IMR-90 (cell line): ENCODE measurements at regions not wholly inside any gene's neighbourhood (a gene's known extent, or its start where the extent isn't known, plus 50 kb on each side); places are given as distances from the start of the nearest gene placed in this dataset.

Experiments used
- ATAC-seq: fragments of 200-7000 bp; cut with Tn5 transposase; 2 replicates; pipeline ENCODE4 v1.9.1; 2020; ENCODE audit warnings: low read depth, mild to moderate bottlenecking, moderate library complexity
- BruUV-seq: library from RNA; stranded (reverse); fragments of 400-500 nt; replicated peaks from 2 replicates; lab custom pipeline; 2021; lab: Mats Ljungman, UMichigan
- CTCF ChIA-PET: fragments of 300-600 bp; formaldehyde crosslinking; extraction: SDS; loops from one replicate; lab custom pipeline; 2021; ENCODE audit warnings: antibody characterized with exemption; lab: Yijun Ruan, JAX
- POLR2A ChIA-PET: fragments of 300-600 bp; sonication (Branson Sonifier 250); formaldehyde crosslinking; loops from one replicate; lab custom pipeline; 2022; ENCODE audit warnings: antibody characterized with exemption; ENCODE audit not compliant: unreplicated experiment; lab: Charles Lee
- DNase-seq: peaks from one replicate; pipeline ENCODE4 v3.0.0; 2013
- H2AFZ ChIP-seq: replicated peaks from 2 replicates; pipeline ENCODE3; 2013; ENCODE audit warnings: low read length, mild to moderate bottlenecking; ENCODE audit not compliant: poor library complexity
- H2AK5ac ChIP-seq: 2 replicates; pipeline ENCODE4 v1.6.1; 2013; ENCODE audit warnings: low read depth, low read length, inconsistent platforms
- H2AK9ac ChIP-seq: replicated peaks from 2 replicates; pipeline ENCODE3; 2013; ENCODE audit warnings: mild to moderate bottlenecking, low read depth, low read length, moderate library complexity; ENCODE audit not compliant: poor library complexity
- H2BK120ac ChIP-seq: 2 replicates; pipeline ENCODE4 v1.6.1; 2013; ENCODE audit warnings: low read depth, low read length, inconsistent platforms
- H2BK15ac ChIP-seq: 3 replicates; pipeline ENCODE4 v1.6.1; 2013; ENCODE audit warnings: low read depth, low read length, inconsistent platforms
- H2BK20ac ChIP-seq: 2 replicates; pipeline ENCODE4 v1.6.1; 2013; ENCODE audit warnings: low read depth, mild to moderate bottlenecking, inconsistent platforms, low read length, moderate library complexity
- H2BK5ac ChIP-seq: 2 replicates; pipeline ENCODE4 v1.6.1; 2013; ENCODE audit warnings: mild to moderate bottlenecking, low read depth, low read length, inconsistent platforms; ENCODE audit not compliant: poor library complexity, severe bottlenecking
- H3K14ac ChIP-seq: replicated peaks from 2 replicates; pipeline ENCODE4 v1.6.1; 2013; ENCODE audit warnings: low read depth, low read length, inconsistent platforms
- H3K18ac ChIP-seq: 2 replicates; pipeline ENCODE4 v1.6.1; 2013; ENCODE audit warnings: low read depth, low read length, control low read depth
- H3K23ac ChIP-seq: 2 replicates; pipeline ENCODE4 v1.6.1; 2013; ENCODE audit warnings: low read depth, low read length, inconsistent platforms
- H3K27ac ChIP-seq: 2 replicates; pipeline ENCODE4 v1.5.1; 2013; ENCODE audit warnings: mild to moderate bottlenecking, control low read depth, low read length; ENCODE audit not compliant: insufficient read depth
- H3K27me3 ChIP-seq: 2 replicates; pipeline ENCODE4 v1.6.1; 2013; ENCODE audit warnings: low read length; ENCODE audit not compliant: control insufficient read depth, insufficient read depth
- H3K36me3 ChIP-seq: 2 replicates; pipeline ENCODE4 v1.6.1; 2013; ENCODE audit warnings: low read length, mixed read lengths; ENCODE audit not compliant: control insufficient read depth, insufficient read depth
- H3K4ac ChIP-seq: 2 replicates; pipeline ENCODE4 v1.6.1; 2013; ENCODE audit warnings: low read depth, low read length, inconsistent platforms
- H3K4me1 ChIP-seq: 2 replicates; pipeline ENCODE4 v1.6.1; 2013; ENCODE audit warnings: low read length, mixed read lengths; ENCODE audit not compliant: control insufficient read depth, insufficient read depth
- H3K4me2 ChIP-seq: 2 replicates; pipeline ENCODE4 v1.6.1; 2013; ENCODE audit warnings: low read depth, mild to moderate bottlenecking, control low read depth, low read length, moderate library complexity
- H3K4me3 ChIP-seq: 2 replicates; pipeline ENCODE4 v1.5.1; 2013; ENCODE audit warnings: low read depth, mild to moderate bottlenecking, control low read depth, low read length, moderate library complexity; ENCODE audit not compliant: insufficient read depth
- H3K56ac ChIP-seq: 2 replicates; pipeline ENCODE4 v1.6.1; 2013; ENCODE audit warnings: low read length, inconsistent platforms; ENCODE audit not compliant: insufficient read depth; ENCODE audit errors: extremely low read depth
- H3K79me1 ChIP-seq, 2 experiments: 2 replicates each; pipeline ENCODE4 v1.6.1; 2013; ENCODE audit warnings: low read length in 2 of 2, inconsistent platforms in 1 of 2, low read depth in 1 of 2
- H3K9ac ChIP-seq: 2 replicates; pipeline ENCODE4 v1.6.1; 2013; ENCODE audit warnings: low read depth, low read length, control low read depth
- H3K9me1 ChIP-seq: 2 replicates; pipeline ENCODE4 v1.6.1; 2013; ENCODE audit warnings: low read length, inconsistent platforms; ENCODE audit not compliant: insufficient read depth
- H3K9me3 ChIP-seq: 2 replicates; pipeline ENCODE4 v1.6.1; 2013; ENCODE audit warnings: low read length; ENCODE audit not compliant: control insufficient read depth, insufficient read depth
- H4K20me1 ChIP-seq: 2 replicates; pipeline ENCODE4 v1.6.1; 2013; ENCODE audit warnings: low read length, inconsistent platforms; ENCODE audit not compliant: insufficient read depth
- H4K5ac ChIP-seq: 2 replicates; pipeline ENCODE4 v1.6.1; 2013; ENCODE audit warnings: mild to moderate bottlenecking, low read depth, low read length, control low read depth
- H4K8ac ChIP-seq, 2 experiments: 2 replicates each; pipeline ENCODE4 v1.6.1; 2013; ENCODE audit warnings: low read depth in 2 of 2, low read length in 2 of 2, control low read depth in 1 of 2, inconsistent platforms in 1 of 2
- H4K91ac ChIP-seq: 2 replicates; pipeline ENCODE4 v1.6.1; 2013; ENCODE audit warnings: low read depth, low read length, inconsistent platforms; ENCODE audit not compliant: insufficient read depth
- BHLHE40 ChIP-seq: fragments of 150-350 bp; IDR thresholded peaks from 2 replicates; pipeline ENCODE4 v1.6.1; 2016; ENCODE audit warnings: mild to moderate bottlenecking, low read depth, low read length
- CEBPB ChIP-seq: IDR thresholded peaks from 2 replicates; pipeline ENCODE4 v1.6.1; 2012; ENCODE audit warnings: low read depth, low read length, improper control_type of control experiment
- CHD1 ChIP-seq: IDR thresholded peaks from 2 replicates; pipeline ENCODE4 v1.6.1; 2012; ENCODE audit warnings: low read depth, low read length, improper control_type of control experiment
- CTCF ChIP-seq: conservative IDR thresholded peaks from 2 replicates; pipeline ENCODE4 v1.5.1; 2012; ENCODE audit warnings: mild to moderate bottlenecking, low read depth, low read length, improper control_type of control experiment
- ELK1 ChIP-seq: fragments of 150-350 bp; IDR thresholded peaks from 2 replicates; pipeline ENCODE4 v1.6.1; 2016; ENCODE audit warnings: low read depth, mild to moderate bottlenecking, low read length, moderate library complexity, borderline replicate concordance
- FOS ChIP-seq: fragments of 150-350 bp; IDR thresholded peaks from 2 replicates; pipeline ENCODE4 v1.6.1; 2016; ENCODE audit warnings: low read depth, low read length
- MAFK ChIP-seq: IDR thresholded peaks from 2 replicates; pipeline ENCODE4 v1.6.1; 2012; ENCODE audit warnings: low read depth, low read length, improper control_type of control experiment
- MAZ ChIP-seq: IDR thresholded peaks from 2 replicates; pipeline ENCODE4 v1.6.1; 2012; ENCODE audit warnings: low read depth, mild to moderate bottlenecking, low read length, improper control_type of control experiment, moderate library complexity, borderline replicate concordance
- MXI1 ChIP-seq: IDR thresholded peaks from 2 replicates; pipeline ENCODE4 v1.6.1; 2012; ENCODE audit warnings: low read depth, mild to moderate bottlenecking, low read length, moderate library complexity, borderline replicate concordance
- NFE2L2 ChIP-seq: fragments of 150-350 bp; IDR thresholded peaks from 2 replicates; pipeline ENCODE4 v1.6.1; 2016; ENCODE audit warnings: low read depth, mild to moderate bottlenecking, low read length
- POLR2A ChIP-seq: IDR thresholded peaks from 2 replicates; pipeline ENCODE4 v1.6.1; 2012; ENCODE audit warnings: mild to moderate bottlenecking, low read depth, low read length
- RAD21 ChIP-seq: IDR thresholded peaks from 2 replicates; pipeline ENCODE4 v1.6.1; 2012; ENCODE audit warnings: low read length, improper control_type of control experiment
- RCOR1 ChIP-seq: IDR thresholded peaks from 2 replicates; pipeline ENCODE4 v1.6.1; 2012; ENCODE audit warnings: mild to moderate bottlenecking, low read length, improper control_type of control experiment; ENCODE audit not compliant: insufficient replicate concordance
- RFX5 ChIP-seq: IDR thresholded peaks from 2 replicates; pipeline ENCODE4 v1.8.0; 2012; ENCODE audit warnings: low read depth, mild to moderate bottlenecking, low read length, moderate library complexity
- SMC3 ChIP-seq: fragments of 150-350 bp; IDR thresholded peaks from 2 replicates; pipeline ENCODE4 v1.6.1; 2016; ENCODE audit warnings: low read depth, mild to moderate bottlenecking, antibody characterized with exemption, low read length, moderate library complexity
- USF2 ChIP-seq: fragments of 150-350 bp; IDR thresholded peaks from 2 replicates; pipeline ENCODE4 v1.6.1; 2017; ENCODE audit warnings: mild to moderate bottlenecking, antibody characterized with exemption, low read length, low read depth
- WGBS, 2 experiments: methylation state at CpG; one replicate each; pipeline versions ENCODE4 v1.1.5 to v1.1.7; 2013; ENCODE audit warnings: missing lambda C conversion rate in 2 of 2; ENCODE audit not compliant: insufficient read length in 1 of 2; ENCODE audit errors: extremely low coverage in 2 of 2; 5-methylcytosine and 5-hydroxymethylcytosine counted together
- dilution Hi-C: fragments of 300-500 bp; cut with HindIII; formaldehyde crosslinking; loops from one replicate; pipeline ENCODE4 v1.14.3; 2018; ENCODE audit warnings: low sequenced_read_pairs; ENCODE audit not compliant: unreplicated experiment
- in situ Hi-C: fragments of 300-500 bp; cut with MboI; formaldehyde crosslinking; loops from 3 replicates; pipeline ENCODE4 v1.14.3; 2019; ENCODE audit warnings: low sequenced_read_pairs, inconsistent platforms, mixed read lengths
- intact Hi-C: fragments of 100-400 bp; cut with micrococcal nuclease; formaldehyde crosslinking; loops from 2 replicates; pipeline ENCODE4 v1.10.0; 2022

- Histone ChIP-seq H2AK5ac (no peak overlapping the region), H3K4me3 (no peak overlapping the region), H4K91ac (no peak overlapping the region), H3K4ac (peak overlapping the region; percentile 42; the same call in 1 of the 2 replicates), H3K27ac (peak overlapping the region; percentile 21), H3K36me3 (no peaks in the 10 kb centered on the region), H2BK5ac (peak overlapping the region; percentile 75), H3K23ac (no peak overlapping the region), H3K4me2 (peak overlapping the region; percentile 82; the same call in 1 of the 2 replicates), H3K27me3 (no peaks in the 10 kb centered on the region), H4K8ac (peak overlapping the region; percentile 68 to 76; a peak in 3 of 4 replicates), H2AFZ (no peak overlapping the region), H2BK20ac (peak overlapping the region; percentile 73; the same call in 1 of the 2 replicates), H3K56ac (0 out of 2 replicates have a peak overlapping the region, but pooled peaks have one; percentile 25), H3K4me1 (peaks cover 14% of the 10 kb centered on the region), H3K9ac (no peak overlapping the region; the same call in 1 of the 2 replicates), H4K5ac (no peak overlapping the region; the same call in 1 of the 2 replicates), H3K9me3 (peaks cover 5% of the 10 kb centered on the region), H3K18ac (peak overlapping the region; percentile 99; the same call in 1 of the 2 replicates), H2BK120ac (peak overlapping the region; percentile 86; the same call in 1 of the 2 replicates), H3K79me1 (no peaks in the 10 kb centered on the region), H3K14ac (peak overlapping the region; percentile 7; the same call in 1 of the 2 replicates), H4K20me1 (no peaks in the 10 kb centered on the region), H2AK9ac (no peak overlapping the region), H3K9me1 (no peaks in the 10 kb centered on the region), H2BK15ac (peak overlapping the region; percentile 91; the same call in 2 of the 3 replicates)
- POLR2A ChIA-PET: no interaction called here
- intact Hi-C loops: no loop called here
- CTCF ChIA-PET: no interaction called here
- DNase-seq (peak; percentile 47), ATAC-seq (no peak)
- in situ Hi-C loops: no loop called here
- no peak for TF ChIP-seq RFX5
- TF ChIP-seq ELK1: no peak
- no peak for TF ChIP-seq CEBPB
- no peak for TF ChIP-seq FOS
- TF ChIP-seq POLR2A: no peak
- TF ChIP-seq CHD1: no peak
- TF ChIP-seq BHLHE40: no peak
- TF ChIP-seq MAFK: no peak
- no peak for TF ChIP-seq USF2
- no peak for TF ChIP-seq SMC3
- TF ChIP-seq NFE2L2: no peak
- no peak for TF ChIP-seq MXI1
- TF ChIP-seq MAZ: no peak
- no peak for TF ChIP-seq RAD21
- no peak for TF ChIP-seq RCOR1
- no peak for TF ChIP-seq CTCF
- WGBS, 2 experiments: no CpG with 5 or more reads among the region's 3 CpGs
- no TSS peak for BruUV-seq
- dilution Hi-C loops: no loop called here
Measured at GRCh38 chr7:41869596-41869995, 166.7 kb upstream of the INHBA start.
